ENCODE measurements at regions not wholly inside any gene's neighbourhood (a gene's known extent, or its start where the extent isn't known, plus 50 kb on each side); places are given as distances from the start of the nearest gene placed in this dataset.
"Not testable (repeated sequence)": the region's sequence is repeated elsewhere in the genome, so short reads cannot be mapped to it uniquely, and the experiment has no call there.

DNA sequence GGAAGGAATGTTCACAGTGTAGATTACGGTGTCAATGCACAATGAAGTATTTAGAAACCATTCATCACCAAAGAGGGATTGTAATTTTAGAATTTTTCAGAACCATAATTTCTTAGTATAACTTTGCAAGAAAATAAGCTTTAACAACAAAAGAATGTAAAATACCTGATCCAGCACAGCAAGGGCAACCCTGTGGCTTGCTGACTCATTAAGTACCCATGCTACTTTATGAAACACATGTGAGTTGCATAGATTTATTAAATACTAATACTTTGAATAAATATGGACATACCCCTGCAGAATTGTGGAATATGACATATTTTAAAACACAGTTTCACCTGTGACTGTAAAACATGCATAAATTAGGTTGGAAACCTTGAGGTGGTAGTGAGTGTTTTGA, 281.3 kb downstream of the ZNF248 start:
- H3K27me3 Mint-ChIP-seq = no peaks in the 10 kb centered on the region
- DNase-seq (ENCODE audit: low spot score) = no peak
- no peak overlapping the region for H3K27ac Mint-ChIP-seq
- no peak overlapping the region for H3K4me3 Mint-ChIP-seq
- ATAC-seq = no peak
- H3K9me3 Mint-ChIP-seq = peaks cover 16% of the 10 kb centered on the region
- no peaks in the 10 kb centered on the region for H3K36me3 Mint-ChIP-seq
- H3K4me1 Mint-ChIP-seq (ENCODE audit: low read depth in 2 of 2) = no peaks in the 10 kb centered on the region

DNA sequence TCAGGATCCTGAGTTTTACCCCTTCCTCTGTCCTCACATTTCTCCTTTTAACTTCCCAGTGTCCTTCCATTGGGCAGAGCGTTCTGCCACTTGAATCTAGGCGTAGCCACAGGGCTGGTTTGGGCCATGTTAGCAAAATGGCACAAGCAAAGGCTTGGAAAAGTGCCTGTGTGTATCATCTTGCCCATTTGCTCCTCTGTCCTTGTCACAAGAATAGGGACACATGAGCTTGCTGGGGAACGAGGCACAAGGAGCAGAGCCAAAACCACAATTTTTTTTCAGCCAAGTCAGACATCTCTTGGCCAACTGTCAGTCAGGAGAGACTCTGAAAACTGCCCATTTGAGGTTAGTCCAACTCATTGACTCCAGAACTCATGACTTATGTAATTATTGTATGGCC, 285.2 kb downstream of the ZNF248 start:
- no peaks in the 10 kb centered on the region for H3K4me1 Mint-ChIP-seq (ENCODE audit: low read depth in 2 of 2)
- H3K4me3 Mint-ChIP-seq = no peak overlapping the region
- ATAC-seq (no peak), DNase-seq (ENCODE audit: low spot score) (no peak)
- peaks cover 7% of the 10 kb centered on the region for H3K36me3 Mint-ChIP-seq
- H3K9me3 Mint-ChIP-seq = peaks cover 19% of the 10 kb centered on the region
- no peak overlapping the region for H3K27ac Mint-ChIP-seq
- H3K27me3 Mint-ChIP-seq = no peaks in the 10 kb centered on the region

DNA sequence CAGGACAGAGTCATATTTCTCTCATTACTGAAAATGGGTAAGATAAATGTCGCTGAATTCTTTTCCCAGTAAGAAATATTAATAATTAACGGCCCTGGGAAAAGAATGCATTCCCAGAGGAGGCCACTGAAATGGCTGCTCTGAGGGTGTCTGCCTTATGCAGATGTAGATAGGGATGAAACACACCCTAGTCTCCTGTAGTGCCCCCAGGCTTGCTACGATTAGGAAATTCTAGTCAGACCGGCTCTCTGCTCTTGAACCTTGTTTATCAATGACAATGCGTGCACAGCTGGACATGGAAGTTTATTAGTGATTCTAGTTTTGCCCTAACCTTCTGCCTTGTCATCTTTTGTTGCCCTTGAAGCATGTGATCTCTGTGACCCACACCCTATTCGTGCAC, 291.1 kb downstream of the ZNF248 start:
- DNase-seq (ENCODE audit: low spot score) (no peak), ATAC-seq (no peak)
- no peak overlapping the region for H3K4me3 Mint-ChIP-seq
- peaks cover 16% of the 10 kb centered on the region for H3K9me3 Mint-ChIP-seq
- H3K4me1 Mint-ChIP-seq (ENCODE audit: low read depth in 2 of 2) = no peaks in the 10 kb centered on the region
- no peak overlapping the region for H3K27ac Mint-ChIP-seq
- peaks cover 7% of the 10 kb centered on the region for H3K36me3 Mint-ChIP-seq
- H3K27me3 Mint-ChIP-seq = no peaks in the 10 kb centered on the region

DNA sequence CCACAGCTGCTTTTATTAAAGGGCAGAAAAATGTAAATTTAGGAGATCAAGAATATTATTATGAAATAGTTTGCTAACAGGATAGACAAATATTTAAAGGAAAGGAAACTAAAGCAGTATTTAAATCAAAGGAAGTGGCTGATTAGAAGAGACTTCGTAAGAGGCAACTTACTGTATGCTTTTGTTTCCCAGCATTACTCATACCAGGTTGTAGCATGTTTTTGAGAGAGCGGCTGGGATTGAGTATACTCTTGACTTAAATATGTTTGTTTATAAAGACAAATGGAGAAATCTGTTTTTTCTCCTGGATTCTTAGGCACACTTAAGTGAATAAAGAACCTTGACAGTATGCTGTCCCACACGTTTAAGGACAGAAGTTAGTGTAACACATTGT, 293.7 kb downstream of the ZNF248 start:
- Mint-ChIP-seq H3K36me3 (peaks cover 5% of the 10 kb centered on the region), H3K9me3 (peaks cover 13% of the 10 kb centered on the region), H3K27ac (no peak overlapping the region), H3K4me1 (ENCODE audit: low read depth in 2 of 2) (no peaks in the 10 kb centered on the region), H3K4me3 (no peak overlapping the region), H3K27me3 (no peaks in the 10 kb centered on the region)
- ATAC-seq = no peak
- no peak for DNase-seq (ENCODE audit: low spot score)

DNA sequence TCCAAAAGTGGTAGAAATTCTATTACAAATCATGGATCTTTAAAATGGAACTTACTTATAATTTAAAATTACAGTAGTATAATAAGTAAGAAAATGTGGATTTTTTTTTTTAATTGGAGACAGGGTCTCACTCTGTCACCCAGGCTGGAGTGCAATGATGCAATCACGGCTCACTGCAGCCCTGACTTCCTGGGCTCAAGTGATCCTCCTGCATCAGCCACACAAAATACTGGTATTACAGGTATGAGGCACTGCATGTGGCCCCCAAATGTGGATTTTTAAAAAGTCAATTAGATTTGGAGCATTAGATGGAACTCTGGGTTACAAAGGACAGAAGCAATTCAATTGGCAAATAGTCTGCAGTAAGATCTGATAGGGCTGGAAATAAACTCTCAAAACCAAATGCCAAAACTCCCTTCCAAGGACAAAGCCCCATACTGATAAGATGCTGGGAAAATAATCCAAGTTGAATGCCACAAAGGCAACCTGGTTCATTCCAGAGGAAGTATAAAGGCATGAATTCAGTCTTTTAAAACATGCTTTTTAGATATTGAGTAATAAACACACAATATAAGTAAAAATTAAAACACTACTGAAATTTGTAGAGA, 294.2 kb downstream of the ZNF248 start:
- Mint-ChIP-seq H3K4me3 (no peak overlapping the region), H3K4me1 (ENCODE audit: low read depth in 2 of 2) (no peaks in the 10 kb centered on the region), H3K9me3 (peaks cover 13% of the 10 kb centered on the region), H3K27ac (no peak overlapping the region), H3K36me3 (no peaks in the 10 kb centered on the region), H3K27me3 (no peaks in the 10 kb centered on the region)
- DNase-seq (ENCODE audit: low spot score) = no peak
- no peak for ATAC-seq

DNA sequence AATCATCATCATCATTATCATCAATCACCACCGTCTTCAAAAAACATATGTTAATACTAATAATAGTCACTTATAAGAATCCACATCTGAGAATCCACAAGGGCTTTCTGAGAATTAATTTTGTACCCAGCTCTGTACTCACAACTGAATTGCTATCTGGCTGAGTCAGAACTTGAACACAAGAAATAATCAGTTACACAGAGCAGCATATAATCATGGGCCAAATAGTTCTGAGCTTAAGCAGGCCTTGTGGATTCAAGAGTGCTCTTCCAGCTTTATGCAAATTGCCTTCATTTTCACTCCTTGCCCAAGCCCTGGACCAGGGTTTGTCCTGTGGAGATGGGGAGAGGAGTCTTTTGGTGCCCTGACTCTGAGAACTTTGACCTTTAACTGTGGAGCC, 304.5 kb downstream of the ZNF248 start:
- H3K4me3 Mint-ChIP-seq = no peak overlapping the region
- ATAC-seq (no peak), DNase-seq (ENCODE audit: low spot score) (no peak)
- H3K36me3 Mint-ChIP-seq = peaks cover 8% of the 10 kb centered on the region
- peaks cover 12% of the 10 kb centered on the region for H3K9me3 Mint-ChIP-seq
- no peaks in the 10 kb centered on the region for H3K4me1 Mint-ChIP-seq (ENCODE audit: low read depth in 2 of 2)
- H3K27me3 Mint-ChIP-seq = no peaks in the 10 kb centered on the region
- no peak overlapping the region for H3K27ac Mint-ChIP-seq

DNA sequence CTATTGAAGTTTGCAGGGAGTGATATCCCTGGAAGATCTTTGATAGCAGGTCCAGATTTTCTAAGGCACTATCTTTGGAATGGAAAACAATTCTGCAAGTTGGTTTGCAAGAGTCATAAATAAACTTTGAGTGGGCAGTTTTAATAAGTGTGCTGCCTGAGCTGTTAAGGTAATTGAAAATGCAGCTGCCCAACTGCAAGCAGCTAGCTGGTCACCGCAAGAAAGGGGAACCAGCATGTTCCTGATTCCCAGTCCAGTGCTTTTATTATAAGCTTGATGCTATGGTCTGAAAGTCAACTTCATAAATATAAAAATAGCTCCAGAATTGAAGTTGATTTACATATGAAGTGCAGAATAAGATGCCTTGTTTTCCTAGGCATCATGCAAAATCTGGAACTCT, 308.4 kb downstream of the ZNF248 start:
- H3K27me3 Mint-ChIP-seq = no peaks in the 10 kb centered on the region
- H3K36me3 Mint-ChIP-seq = no peaks in the 10 kb centered on the region
- DNase-seq (ENCODE audit: low spot score) = no peak
- H3K9me3 Mint-ChIP-seq = peaks cover 9% of the 10 kb centered on the region
- H3K4me3 Mint-ChIP-seq = no peak overlapping the region
- no peak for ATAC-seq
- no peak overlapping the region for H3K27ac Mint-ChIP-seq
- no peaks in the 10 kb centered on the region for H3K4me1 Mint-ChIP-seq (ENCODE audit: low read depth in 2 of 2)

DNA sequence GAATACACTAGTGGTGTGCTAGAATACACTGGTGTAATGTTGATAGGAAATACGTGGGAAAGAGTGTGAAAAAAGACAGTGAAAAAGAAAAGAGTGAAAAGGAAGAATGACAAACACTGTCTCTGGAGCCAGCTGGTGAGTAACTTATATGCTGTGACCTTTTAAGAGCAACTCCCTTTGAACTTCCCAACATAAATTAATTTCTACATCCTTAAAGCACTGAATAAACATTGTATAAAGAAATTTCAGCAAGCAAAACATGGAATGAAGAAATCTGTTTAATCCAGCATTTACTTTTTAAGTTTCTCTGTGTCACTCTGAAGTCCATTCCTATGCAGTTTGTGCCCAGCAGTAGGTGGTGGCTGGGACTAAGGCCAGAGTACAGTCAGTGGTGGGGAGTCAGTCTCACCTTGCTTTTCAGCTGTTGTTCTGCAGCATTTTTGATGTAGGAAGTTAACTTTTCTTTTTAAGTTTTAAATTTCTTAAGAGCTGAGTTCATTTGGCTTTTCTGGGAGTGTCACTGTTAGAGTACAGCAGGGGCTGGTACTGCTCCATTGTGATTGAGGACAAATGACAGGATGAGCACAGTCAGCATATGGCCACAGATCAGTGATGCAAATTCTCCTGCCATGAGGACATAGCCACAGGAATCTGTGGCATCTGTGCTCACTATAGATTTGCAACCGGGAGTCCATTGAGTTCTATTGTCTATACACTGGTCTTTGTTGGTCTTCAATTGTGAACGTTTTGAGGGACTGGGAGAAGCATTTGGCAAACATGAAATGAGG, 321.8 kb downstream of the ZNF248 start:
- Mint-ChIP-seq H3K36me3 (peaks cover 2% of the 10 kb centered on the region), H3K9me3 (peaks cover 34% of the 10 kb centered on the region), H3K27me3 (no peaks in the 10 kb centered on the region), H3K4me1 (ENCODE audit: low read depth in 2 of 2) (no peaks in the 10 kb centered on the region), H3K27ac (no peak overlapping the region), H3K4me3 (no peak overlapping the region)
- DNase-seq (ENCODE audit: low spot score) (no peak), ATAC-seq (no peak)

DNA sequence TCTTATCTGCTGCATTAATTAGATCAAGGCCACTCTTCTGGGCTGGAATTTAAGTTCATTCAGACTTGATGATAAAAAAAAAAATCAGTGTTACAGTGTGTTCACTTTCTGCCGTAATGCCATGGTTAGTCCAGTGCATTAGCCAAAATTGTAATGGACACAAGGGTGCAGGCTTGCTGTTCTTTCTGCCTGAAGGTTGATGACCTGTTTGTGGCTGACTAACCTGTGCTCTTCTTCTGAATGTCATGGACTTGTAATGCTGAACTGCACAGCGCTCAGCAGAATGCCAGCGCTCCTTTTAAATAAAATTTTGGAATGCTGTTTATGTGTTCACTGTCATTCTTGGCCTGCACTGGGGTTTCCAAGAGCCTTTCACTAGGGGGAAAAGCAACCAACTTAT, 323.2 kb downstream of the ZNF248 start:
- Mint-ChIP-seq H3K9me3 (peaks cover 33% of the 10 kb centered on the region), H3K27me3 (no peaks in the 10 kb centered on the region), H3K27ac (no peak overlapping the region), H3K4me3 (no peak overlapping the region), H3K36me3 (peaks cover 4% of the 10 kb centered on the region), H3K4me1 (ENCODE audit: low read depth in 2 of 2) (no peaks in the 10 kb centered on the region)
- DNase-seq (ENCODE audit: low spot score) = no peak
- no peak for ATAC-seq

DNA sequence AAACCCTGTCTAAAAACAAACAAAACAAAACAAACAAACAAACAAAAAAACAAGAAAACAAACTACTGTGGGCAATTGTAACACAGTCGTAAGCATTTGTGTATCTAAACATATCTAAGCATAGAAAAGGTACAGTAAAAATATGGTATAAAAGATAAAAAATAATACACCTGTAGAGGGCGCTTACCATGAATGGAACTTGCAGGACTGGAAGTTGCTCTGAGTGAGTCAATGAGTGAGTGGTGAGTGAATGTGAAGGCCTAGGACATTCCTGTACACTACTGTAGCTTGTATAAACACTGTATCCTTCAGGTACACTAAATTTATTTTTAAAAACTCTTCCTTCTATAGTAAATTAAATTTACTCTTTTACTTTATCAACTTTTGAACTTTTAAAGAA, 332.0 kb downstream of the ZNF248 start:
- ATAC-seq; H3K4me3 Mint-ChIP-seq; H3K27ac Mint-ChIP-seq; H3K4me1 Mint-ChIP-seq (ENCODE audit: low read depth in 2 of 2); H3K36me3 Mint-ChIP-seq; H3K27me3 Mint-ChIP-seq; H3K9me3 Mint-ChIP-seq; DNase-seq (ENCODE audit: low spot score): not testable (repeated sequence)

DNA sequence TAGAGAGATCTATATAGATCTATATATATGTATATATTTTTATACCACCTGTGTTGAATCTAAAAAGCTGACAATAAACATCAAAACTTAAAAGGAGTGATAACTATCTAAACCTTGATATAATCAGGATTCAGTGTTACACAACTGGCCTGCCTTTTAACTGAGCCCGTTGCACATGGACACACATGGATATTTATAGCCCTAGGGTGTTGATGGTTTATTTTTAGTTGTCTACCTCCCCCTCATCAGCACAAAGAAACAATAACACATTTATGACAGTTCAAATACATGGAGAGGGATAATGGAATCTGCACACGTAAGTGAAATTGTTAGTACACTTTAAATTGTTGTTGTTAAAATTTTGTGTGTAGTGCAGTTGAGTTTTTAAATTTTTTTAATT, 336.9 kb downstream of the ZNF248 start:
- Mint-ChIP-seq H3K27ac (no peak overlapping the region), H3K36me3 (no peaks in the 10 kb centered on the region), H3K27me3 (no peaks in the 10 kb centered on the region), H3K4me1 (ENCODE audit: low read depth in 2 of 2) (no peaks in the 10 kb centered on the region), H3K9me3 (peaks cover 14% of the 10 kb centered on the region), H3K4me3 (no peak overlapping the region)
- no peak for DNase-seq (ENCODE audit: low spot score)
- no peak for ATAC-seq

DNA sequence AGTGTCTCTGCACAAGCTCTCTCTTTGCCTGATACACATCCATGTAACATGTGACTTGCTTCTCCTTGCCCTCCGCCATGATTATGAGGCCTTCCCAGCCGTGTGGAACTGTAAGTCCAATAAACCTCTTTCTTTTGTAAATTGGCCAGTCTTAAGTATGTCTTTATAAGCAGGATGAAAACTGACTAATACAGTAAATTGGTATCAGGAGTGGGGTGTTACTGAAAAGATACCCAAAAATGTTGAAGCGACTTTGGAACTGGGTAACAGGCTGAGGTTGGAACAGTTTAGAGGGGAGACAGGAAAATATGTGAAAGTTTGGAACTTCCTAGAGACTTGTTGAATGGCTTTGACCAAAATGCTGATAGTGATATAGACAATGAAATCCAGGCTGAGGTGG, 346.9 kb downstream of the ZNF248 start:
- not testable (repeated sequence) for H3K36me3 Mint-ChIP-seq; ATAC-seq; DNase-seq (ENCODE audit: low spot score); H3K4me1 Mint-ChIP-seq (ENCODE audit: low read depth in 2 of 2); H3K27ac Mint-ChIP-seq; H3K4me3 Mint-ChIP-seq; H3K27me3 Mint-ChIP-seq
- peaks cover 15% of the 10 kb centered on the region for H3K9me3 Mint-ChIP-seq

DNA sequence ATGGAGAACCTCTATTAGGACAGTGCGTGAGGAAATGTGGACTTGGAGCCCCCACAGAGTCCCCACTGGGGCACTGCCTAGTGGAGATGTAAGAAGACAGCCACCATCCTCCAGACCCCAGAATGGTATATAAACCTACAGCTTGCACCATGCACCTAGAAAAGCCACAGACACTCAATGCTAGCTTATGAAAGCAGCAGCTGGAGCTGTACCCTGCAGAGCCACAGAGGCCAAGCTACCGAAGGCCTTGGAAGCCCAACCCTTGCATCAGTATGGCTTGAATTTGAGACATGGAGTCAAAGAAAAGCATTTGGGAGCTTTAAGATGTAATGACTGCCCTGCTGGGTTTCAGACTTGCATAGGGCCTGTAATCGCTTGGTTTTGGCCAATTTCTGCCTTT, 361.3 kb downstream of the ZNF248 start:
- no peaks in the 10 kb centered on the region for H3K4me1 Mint-ChIP-seq (ENCODE audit: low read depth in 2 of 2)
- no peaks in the 10 kb centered on the region for H3K27me3 Mint-ChIP-seq
- H3K36me3 Mint-ChIP-seq = no peaks in the 10 kb centered on the region
- no peak for DNase-seq (ENCODE audit: low spot score)
- no peak overlapping the region for H3K4me3 Mint-ChIP-seq
- no peak overlapping the region for H3K27ac Mint-ChIP-seq
- ATAC-seq = no peak
- peaks cover 4% of the 10 kb centered on the region for H3K9me3 Mint-ChIP-seq

DNA sequence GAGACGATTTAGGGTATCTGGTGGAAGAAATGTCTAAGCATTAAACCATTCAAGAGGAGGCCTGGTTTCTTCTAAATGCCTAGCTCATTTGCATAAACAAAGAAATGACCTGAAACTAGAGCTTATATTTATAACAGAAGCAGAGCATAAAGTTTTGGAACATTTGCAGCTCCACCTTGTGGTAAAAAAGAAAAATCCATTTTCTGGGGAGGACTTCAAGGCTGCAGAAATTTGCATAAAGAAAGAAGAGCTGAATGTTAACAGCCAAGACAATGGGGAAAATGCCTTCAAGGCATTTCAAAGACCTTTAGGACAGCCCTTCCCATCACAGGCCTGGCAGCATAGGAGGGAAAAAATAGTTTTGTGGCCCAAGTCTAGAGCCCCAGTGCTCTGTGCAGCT, 362.0 kb downstream of the ZNF248 start:
- Mint-ChIP-seq H3K27ac (no peak overlapping the region), H3K36me3 (no peaks in the 10 kb centered on the region), H3K4me3 (no peak overlapping the region), H3K27me3 (no peaks in the 10 kb centered on the region), H3K9me3 (peaks cover 5% of the 10 kb centered on the region), H3K4me1 (ENCODE audit: low read depth in 2 of 2) (no peaks in the 10 kb centered on the region)
- ATAC-seq = no peak
- DNase-seq (ENCODE audit: low spot score) = no peak

Measured in natural killer cell treated with Interleukin-12 subunit alpha and Interleukin-12 subunit beta and Interleukin-15 and Interleukin-18, amount 100 ng/mL, for 72 hours (primary cell).